Esophagus muscularis mucosa (tissue), 4 donors: ENCODE measurements at regions not wholly inside any gene's neighbourhood (a gene's known extent, or its start where the extent isn't known, plus 50 kb on each side); places are given as distances from the start of the nearest gene placed in this dataset.

Source experiments
- DNase-seq: peaks from one replicate; pipeline ENCODE4 v3.0.0-alpha.2; 2017; ENCODE audit errors: extremely low spot score
- H3K27ac ChIP-seq, 4 donors: fragments of 200-600 bp; sonication (generic); replicated peaks in 1 of 4; 1 replicate in 3 of 4; 2 replicates in 1 of 4; pipeline ENCODE4 v1.5.1; 2016 to 2019; ENCODE audit warnings: mild to moderate bottlenecking in 1 of 4
- H3K27me3 ChIP-seq, 4 donors: fragments of 200-600 bp; sonication (generic); one replicate each; pipeline versions ENCODE4 v1.5.1 to v1.6.0; 2016 to 2019
- H3K36me3 ChIP-seq, 4 donors: fragments of 200-600 bp; sonication (generic); one replicate each; pipeline ENCODE4 v1.5.1; 2016 to 2019
- H3K4me1 ChIP-seq, 4 donors: fragments of 200-600 bp; sonication (generic); one replicate each; pipeline ENCODE4 v1.5.1; 2016 to 2019
- H3K4me3 ChIP-seq, 4 donors: fragments of 200-600 bp; sonication (generic); 1 replicate in 2 of 4; 2 replicates in 2 of 4; pipeline ENCODE4 v1.5.1; 2016 to 2019; ENCODE audit warnings: mild to moderate bottlenecking in 4 of 4, moderate library complexity in 1 of 4
- H3K9me3 ChIP-seq, 4 donors: fragments of 200-600 bp; sonication (generic); 1 replicate in 3 of 4; 2 replicates in 1 of 4; pipeline ENCODE4 v1.5.1; 2016 to 2019
- CTCF ChIP-seq, 3 experiments: fragments of 200-600 bp in 2 of 3; fragments of 450-650 bp in 1 of 3; sonication (generic) in 2 of 3; IDR thresholded peaks; one replicate each; pipeline ENCODE4 v1.5.1; 2017 to 2019; ENCODE audit warnings: antibody characterized with exemption in 3 of 3, mild to moderate bottlenecking in 2 of 3, moderate library complexity in 1 of 3
- EP300 ChIP-seq: sonication (generic); formaldehyde crosslinking; IDR thresholded peaks from one replicate; pipeline ENCODE4 v1.6.1; 2017; ENCODE audit warnings: antibody characterized with exemption
- POLR2A ChIP-seq: fragments of 450-650 bp; IDR thresholded peaks from one replicate; pipeline ENCODE4 v1.6.1; 2017; ENCODE audit warnings: antibody characterized with exemption, moderate library complexity, mild to moderate bottlenecking, low read depth
- POLR2AphosphoS5 ChIP-seq, 2 donors: sonication (generic); formaldehyde crosslinking; IDR thresholded peaks; one replicate each; pipeline ENCODE4 v1.6.1; 2017; ENCODE audit warnings: antibody characterized with exemption in 2 of 2
- WGBS: methylation state at CpG from one replicate; pipeline ENCODE4 v1.1.5; 2018; 5-methylcytosine and 5-hydroxymethylcytosine counted together
- intact Hi-C: fragments of 100-400 bp; cut with DNase I; formaldehyde crosslinking; loops from one replicate; pipeline ENCODE4 v1.15.1; 2023

- DNase-seq: no peak
- intact Hi-C loops: no loop called here
- Histone ChIP-seq H3K27me3 (no peaks in the 10 kb centered on the region), H3K4me3 (no peak overlapping the region), H3K9me3 (no peaks in the 10 kb centered on the region), H3K4me1 (peaks cover 0 to 4% (median 0%) of the 10 kb centered on the region in 4 donors), H3K36me3 (no peaks in the 10 kb centered on the region), H3K27ac (no peak overlapping the region)
- WGBS: 100% methylated on average over 1 of the region's 1 CpG
- TF ChIP-seq EP300: no peak
- TF ChIP-seq POLR2A: no peak
- no peak for TF ChIP-seq CTCF (IDR thresholded peaks at IDR 0.05)
- TF ChIP-seq POLR2AphosphoS5 (IDR thresholded peaks at IDR 0.05): no peak
Measured at GRCh38 chr11:122395282-122395681, 260.2 kb upstream of the UBASH3B start.

- no peak overlapping the region for H3K27ac ChIP-seq
- H3K36me3 ChIP-seq: no peaks in the 10 kb centered on the region
- WGBS: 93% methylated on average over 3 of the region's 3 CpGs
- TF ChIP-seq POLR2AphosphoS5 (IDR thresholded peaks at IDR 0.05) (no peak), CTCF (IDR thresholded peaks at IDR 0.05) (no peak), POLR2A (no peak), EP300 (no peak)
- DNase-seq: no peak
- H3K4me1 ChIP-seq: peaks cover 0 to 4% (median 0%) of the 10 kb centered on the region in 4 donors
- intact Hi-C loops: no loop called here
- H3K4me3 ChIP-seq: no peak overlapping the region
- no peaks in the 10 kb centered on the region for H3K27me3 ChIP-seq
- H3K9me3 ChIP-seq: no peaks in the 10 kb centered on the region
Measured at GRCh38 chr11:122394313-122394712, 261.2 kb upstream of the UBASH3B start.

- H3K36me3 ChIP-seq: no peaks in the 10 kb centered on the region
- peaks cover 0 to under 1% (median 0%) of the 10 kb centered on the region in 4 donors for H3K4me1 ChIP-seq
- no peak for TF ChIP-seq EP300
- TF ChIP-seq CTCF (IDR thresholded peaks at IDR 0.05): no peak
- TF ChIP-seq POLR2A: no peak
- TF ChIP-seq POLR2AphosphoS5 (IDR thresholded peaks at IDR 0.05): no peak
- no peaks in the 10 kb centered on the region for H3K9me3 ChIP-seq
- H3K27me3 ChIP-seq: no peaks in the 10 kb centered on the region
- 88% methylated on average over 4 of the region's 4 CpGs for WGBS
- no peak overlapping the region for H3K27ac ChIP-seq
- no peak overlapping the region for H3K4me3 ChIP-seq
- intact Hi-C loops: no loop called here
- no peak for DNase-seq
Measured at GRCh38 chr11:122393209-122393860, 262.2 kb upstream of the UBASH3B start.

GRCh38 chr11:122392508-122392907, 263.0 kb upstream of the UBASH3B start:
- TF ChIP-seq POLR2A: no peak
- no peak for TF ChIP-seq CTCF (IDR thresholded peaks at IDR 0.05)
- TF ChIP-seq POLR2AphosphoS5 (IDR thresholded peaks at IDR 0.05): no peak
- TF ChIP-seq EP300: no peak
- H3K27ac ChIP-seq: no peak overlapping the region
- 84% methylated on average over 3 of the region's 3 CpGs for WGBS
- no peaks in the 10 kb centered on the region for H3K36me3 ChIP-seq
- H3K27me3 ChIP-seq: no peaks in the 10 kb centered on the region
- no peaks in the 10 kb centered on the region for H3K9me3 ChIP-seq
- no peaks in the 10 kb centered on the region for H3K4me1 ChIP-seq
- intact Hi-C loops: no loop called here
- no peak for DNase-seq
- H3K4me3 ChIP-seq: no peak overlapping the region

GRCh38 chr11:122391049-122391448, 264.5 kb upstream of the UBASH3B start:
- no peaks in the 10 kb centered on the region for H3K27me3 ChIP-seq
- no peak overlapping the region for H3K4me3 ChIP-seq
- no peaks in the 10 kb centered on the region for H3K36me3 ChIP-seq
- H3K9me3 ChIP-seq: no peaks in the 10 kb centered on the region
- no peak for DNase-seq
- TF ChIP-seq POLR2A (no peak), EP300 (no peak), POLR2AphosphoS5 (IDR thresholded peaks at IDR 0.05) (no peak), CTCF (IDR thresholded peaks at IDR 0.05) (no peak)
- H3K4me1 ChIP-seq: no peaks in the 10 kb centered on the region
- intact Hi-C loops: no loop called here
- no peak overlapping the region for H3K27ac ChIP-seq
